ENCODE measurements at regions not wholly inside any gene's neighbourhood (a gene's known extent, or its start where the extent isn't known, plus 50 kb on each side); places are given as distances from the start of the nearest gene placed in this dataset.
A peak's percentile ranks its signal among the peaks of the same experiment; 100 is the strongest.

- TF ChIP-seq CTCF (IDR thresholded peaks at IDR 0.05) (peak in 1 of 4 donors; percentile 10), POLR2A (IDR thresholded peaks at IDR 0.05) (no peak)
These were observed 260.2 kb upstream of the TRIB2 start for GRCh38 chr2:12456293-12457106.

Data from right lobe of liver (tissue), 4 donors.